ENCODE measurements at regions not wholly inside any gene's neighbourhood (a gene's known extent, or its start where the extent isn't known, plus 50 kb on each side); places are given as distances from the start of the nearest gene placed in this dataset.

- H3K4me1 Mint-ChIP-seq, result no peaks in the 10 kb centered on the region
- peaks cover 1 to 5% (median 3%) of the 10 kb centered on the region in 3 donors for H3K9me3 Mint-ChIP-seq
- no peak overlapping the region for H3K4me3 Mint-ChIP-seq
- H3K27ac Mint-ChIP-seq, result no peak overlapping the region
- H3K36me3 Mint-ChIP-seq, result no peaks in the 10 kb centered on the region
- no peaks in the 10 kb centered on the region for H3K27me3 Mint-ChIP-seq
Measured at GRCh38 chr21:15520811-15521643, 208.8 kb upstream of the USP25 start.

DNA sequence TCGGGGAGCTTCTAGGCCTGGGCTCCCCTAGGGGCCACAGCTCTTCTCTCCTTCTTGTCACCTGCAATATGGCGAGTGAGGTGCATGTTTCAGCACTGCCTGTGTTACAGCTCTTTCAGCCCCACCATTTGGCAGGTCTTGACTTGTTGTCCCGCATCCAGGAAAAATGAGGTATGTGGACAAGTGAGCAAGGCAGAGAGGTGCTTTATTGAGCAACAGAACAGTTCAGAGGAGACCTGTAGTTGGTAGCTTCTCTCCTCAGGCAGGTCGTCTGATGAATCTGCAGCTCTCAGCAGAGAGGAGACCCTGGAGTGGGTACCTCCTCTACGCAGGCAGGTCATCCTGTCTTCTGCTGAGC, 208.2 kb upstream of the USP25 start:
- no peaks in the 10 kb centered on the region for H3K36me3 Mint-ChIP-seq
- H3K9me3 Mint-ChIP-seq, result peaks cover 1 to 5% (median 3%) of the 10 kb centered on the region in 3 donors
- H3K4me1 Mint-ChIP-seq, result no peaks in the 10 kb centered on the region
- no peak overlapping the region for H3K27ac Mint-ChIP-seq
- no peak overlapping the region for H3K4me3 Mint-ChIP-seq
- peaks cover under 1% of the 10 kb centered on the region for H3K27me3 Mint-ChIP-seq

DNA sequence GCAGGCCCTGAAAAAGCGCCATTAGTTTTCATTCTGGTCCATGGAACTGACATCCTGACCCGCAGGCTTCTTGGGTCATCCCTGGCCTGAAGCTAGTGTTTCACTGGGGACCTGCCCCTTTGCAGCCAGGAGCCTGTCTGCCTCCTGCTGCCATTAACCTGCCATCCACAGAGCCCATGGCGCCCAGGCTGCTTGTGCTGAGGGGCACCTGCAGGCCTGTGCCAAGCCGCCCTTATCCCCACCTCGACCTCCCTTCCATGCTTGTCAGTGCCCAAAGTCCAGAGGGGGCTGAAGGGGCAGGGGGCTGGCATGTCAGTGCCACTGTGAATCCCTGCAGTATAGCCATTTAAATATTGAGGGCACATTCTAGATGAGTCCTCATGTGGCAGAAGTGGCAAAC, 207.6 kb upstream of the USP25 start:
- Mint-ChIP-seq H3K27ac (no peak overlapping the region), H3K36me3 (no peaks in the 10 kb centered on the region), H3K4me1 (no peaks in the 10 kb centered on the region), H3K9me3 (peaks cover 1 to 5% (median 3%) of the 10 kb centered on the region in 3 donors), H3K27me3 (peaks cover 4% of the 10 kb centered on the region), H3K4me3 (no peak overlapping the region)

- Mint-ChIP-seq H3K4me3 (no peak overlapping the region), H3K27ac (no peak overlapping the region), H3K4me1 (no peaks in the 10 kb centered on the region), H3K27me3 (peaks cover 4% of the 10 kb centered on the region), H3K9me3 (peaks cover 0 to 5% (median 1%) of the 10 kb centered on the region in 3 donors), H3K36me3 (no peaks in the 10 kb centered on the region)
Measured at GRCh38 chr21:15524855-15525254, 204.9 kb upstream of the USP25 start.

DNA sequence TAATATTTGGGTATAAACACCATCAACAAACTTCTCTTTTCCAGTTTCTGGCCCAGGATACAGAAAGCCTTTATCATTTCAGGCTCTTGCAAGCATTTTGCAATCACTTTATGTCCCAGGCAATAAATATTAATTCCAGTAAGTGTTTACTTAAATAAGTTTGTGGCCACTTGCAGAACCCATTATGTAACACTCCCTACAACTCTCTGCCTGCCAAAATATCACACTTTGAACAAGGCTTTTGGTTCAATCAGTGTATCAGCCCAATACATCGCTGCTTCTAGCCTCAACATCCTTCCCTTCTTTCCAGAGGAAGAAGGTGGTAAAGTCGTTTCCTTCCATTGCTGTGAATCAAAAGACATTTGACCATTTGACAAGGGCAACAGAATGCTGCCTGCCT, 203.0 kb upstream of the USP25 start:
- Mint-ChIP-seq H3K27ac (no peak overlapping the region), H3K4me3 (no peak overlapping the region), H3K36me3 (no peaks in the 10 kb centered on the region), H3K4me1 (no peaks in the 10 kb centered on the region), H3K9me3 (peaks cover 0 to 9% (median 4%) of the 10 kb centered on the region in 3 donors), H3K27me3 (peaks cover 7% of the 10 kb centered on the region)

DNA sequence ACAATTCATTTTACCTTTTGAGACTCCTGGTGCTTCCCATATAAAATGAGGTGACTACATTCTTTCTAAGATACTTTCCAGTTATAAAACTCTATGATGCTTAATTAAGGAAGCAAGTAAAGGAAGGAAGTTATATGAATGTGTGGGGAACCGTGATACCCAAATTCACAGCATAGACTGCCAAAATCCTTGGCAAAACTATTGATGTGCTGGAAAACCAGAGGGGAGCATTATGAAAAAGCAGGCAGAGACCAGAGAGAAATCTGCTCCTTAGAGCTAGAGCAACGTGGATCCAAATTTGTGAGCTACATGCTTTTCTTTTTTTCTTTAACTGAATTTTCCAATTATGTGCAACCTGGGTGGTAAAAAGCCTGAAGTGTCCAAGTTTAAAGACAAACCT, 201.4 kb upstream of the USP25 start:
- Mint-ChIP-seq H3K4me1 (no peaks in the 10 kb centered on the region), H3K9me3 (peaks cover 0 to 8% (median 4%) of the 10 kb centered on the region in 3 donors), H3K27ac (no peak overlapping the region), H3K36me3 (no peaks in the 10 kb centered on the region), H3K4me3 (no peak overlapping the region), H3K27me3 (peaks cover 9% of the 10 kb centered on the region)

- H3K27me3 Mint-ChIP-seq, result peaks cover 11% of the 10 kb centered on the region
- no peak overlapping the region for H3K4me3 Mint-ChIP-seq
- H3K4me1 Mint-ChIP-seq, result peaks cover 5 to 9% (median 7%) of the 10 kb centered on the region in 3 donors
- H3K9me3 Mint-ChIP-seq, result peaks cover 0 to 5% (median 4%) of the 10 kb centered on the region in 3 donors
- no peaks in the 10 kb centered on the region for H3K36me3 Mint-ChIP-seq
- no peak overlapping the region for H3K27ac Mint-ChIP-seq
Measured at GRCh38 chr21:15531986-15532385, 197.8 kb upstream of the USP25 start.

GRCh38 chr21:15533618-15534017, 196.2 kb upstream of the USP25 start:
- Mint-ChIP-seq H3K4me1 (peaks cover 5 to 9% (median 7%) of the 10 kb centered on the region in 3 donors), H3K4me3 (no peak overlapping the region), H3K36me3 (no peaks in the 10 kb centered on the region), H3K27ac (no peak overlapping the region), H3K9me3 (peaks cover 0 to 5% (median 4%) of the 10 kb centered on the region in 3 donors), H3K27me3 (peaks cover 11% of the 10 kb centered on the region)

- Mint-ChIP-seq H3K27me3 (peaks cover 11% of the 10 kb centered on the region), H3K4me3 (no peak overlapping the region), H3K36me3 (no peaks in the 10 kb centered on the region), H3K9me3 (peaks cover 0 to 4% (median 4%) of the 10 kb centered on the region in 3 donors), H3K27ac (no peak overlapping the region), H3K4me1 (peaks cover 5 to 9% (median 7%) of the 10 kb centered on the region in 3 donors)
Measured at GRCh38 chr21:15534450-15534886, 195.3 kb upstream of the USP25 start.

DNA sequence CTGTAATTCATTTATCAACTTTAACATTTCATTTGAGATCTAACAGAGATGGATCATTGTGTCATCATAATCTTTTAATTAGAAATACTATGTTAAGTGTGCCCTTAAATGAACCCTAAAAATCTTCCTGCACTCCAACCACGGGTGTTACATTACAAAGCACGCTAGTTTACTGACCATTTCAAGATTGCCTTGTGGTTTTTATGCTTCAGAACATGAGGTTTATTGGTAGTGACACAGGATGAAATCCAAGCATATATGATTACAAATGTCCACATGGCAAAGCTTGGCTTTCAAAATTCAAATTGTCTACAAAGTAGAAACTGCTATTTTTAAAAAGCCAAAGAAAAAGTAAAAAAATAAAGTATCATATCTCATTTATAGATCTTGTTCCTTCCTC, 190.4 kb upstream of the USP25 start:
- no peak overlapping the region for H3K4me3 Mint-ChIP-seq
- H3K27me3 Mint-ChIP-seq, result peaks cover 11% of the 10 kb centered on the region
- no peak overlapping the region for H3K27ac Mint-ChIP-seq
- H3K36me3 Mint-ChIP-seq, result no peaks in the 10 kb centered on the region
- no peaks in the 10 kb centered on the region for H3K9me3 Mint-ChIP-seq
- peaks cover 2 to 4% (median 4%) of the 10 kb centered on the region in 3 donors for H3K4me1 Mint-ChIP-seq

DNA sequence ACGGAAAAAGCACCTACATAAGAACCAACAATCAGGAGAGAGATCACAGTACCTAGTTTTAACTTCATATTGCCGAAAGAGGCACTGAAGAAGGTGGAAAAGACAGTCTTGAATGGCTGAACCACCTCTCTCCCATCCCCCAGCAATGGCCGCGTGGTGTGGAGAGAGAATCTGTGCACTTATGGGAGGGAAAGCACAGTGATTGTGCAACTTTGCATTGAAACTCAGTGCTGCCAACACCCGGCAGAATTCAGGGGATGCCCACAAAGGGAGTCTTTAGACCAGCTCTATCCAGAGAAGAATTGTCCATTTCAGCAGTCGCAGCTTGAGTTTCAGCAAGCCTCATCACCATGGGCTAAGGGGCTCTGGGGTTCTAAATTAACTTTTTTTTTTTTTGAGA, 186.3 kb upstream of the USP25 start:
- H3K27ac Mint-ChIP-seq, result no peak overlapping the region

GRCh38 chr21:15549671-15550070, 180.1 kb upstream of the USP25 start:
- no peaks in the 10 kb centered on the region for H3K9me3 Mint-ChIP-seq
- no peak overlapping the region for H3K4me3 Mint-ChIP-seq
- peaks cover 0 to 2% (median 0%) of the 10 kb centered on the region in 3 donors for H3K4me1 Mint-ChIP-seq
- H3K27ac Mint-ChIP-seq, result no peak overlapping the region
- H3K27me3 Mint-ChIP-seq, result peaks cover 5% of the 10 kb centered on the region
- no peaks in the 10 kb centered on the region for H3K36me3 Mint-ChIP-seq

More for the DNA sequence above, 186.3 kb upstream of the USP25 start:
- no peak overlapping the region for H3K4me3 Mint-ChIP-seq
- H3K36me3 Mint-ChIP-seq, result no peaks in the 10 kb centered on the region
- H3K27me3 Mint-ChIP-seq, result peaks cover 7% of the 10 kb centered on the region
- H3K4me1 Mint-ChIP-seq, result no peaks in the 10 kb centered on the region
- no peaks in the 10 kb centered on the region for H3K9me3 Mint-ChIP-seq

DNA sequence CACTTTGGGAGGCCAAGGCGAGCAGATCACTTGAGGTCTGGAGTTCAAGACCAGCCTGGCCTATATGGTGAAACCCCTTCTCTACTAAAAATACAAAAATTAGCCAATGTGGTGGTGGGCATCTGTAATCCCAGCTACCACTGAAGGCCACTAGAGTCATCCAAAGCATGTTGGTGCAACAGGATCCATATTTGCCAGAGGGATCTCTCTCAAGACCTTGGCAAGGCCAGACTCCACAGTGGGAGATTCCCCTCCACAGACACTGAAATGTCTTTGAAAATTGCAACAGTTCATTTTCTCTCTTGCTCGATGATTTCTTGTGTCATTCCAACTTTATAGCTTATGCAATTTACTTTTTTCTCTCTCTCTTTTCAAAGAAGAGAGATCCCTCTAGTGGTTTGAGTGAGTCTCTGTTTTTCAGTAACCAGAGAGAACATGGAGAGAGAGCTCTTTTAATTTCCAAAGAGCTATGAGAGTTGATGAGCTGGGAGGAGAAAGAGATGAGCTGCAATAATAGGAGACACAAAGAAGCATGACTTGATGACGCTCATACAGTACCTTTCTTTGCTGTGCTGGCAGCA, 176.8 kb upstream of the USP25 start:
- peaks cover 0 to 2% (median 0%) of the 10 kb centered on the region in 3 donors for H3K4me1 Mint-ChIP-seq
- peaks cover 3% of the 10 kb centered on the region for H3K27me3 Mint-ChIP-seq
- no peak overlapping the region for H3K27ac Mint-ChIP-seq
- no peak overlapping the region for H3K4me3 Mint-ChIP-seq
- H3K36me3 Mint-ChIP-seq, result no peaks in the 10 kb centered on the region
- H3K9me3 Mint-ChIP-seq, result no peaks in the 10 kb centered on the region

- peaks cover 3% of the 10 kb centered on the region for H3K27me3 Mint-ChIP-seq
- H3K36me3 Mint-ChIP-seq, result no peaks in the 10 kb centered on the region
- H3K27ac Mint-ChIP-seq, result no peak overlapping the region
- no peak overlapping the region for H3K4me3 Mint-ChIP-seq
- H3K4me1 Mint-ChIP-seq, result peaks cover 0 to 2% (median 0%) of the 10 kb centered on the region in 3 donors
- no peaks in the 10 kb centered on the region for H3K9me3 Mint-ChIP-seq
Measured at GRCh38 chr21:15557925-15558324, 171.9 kb upstream of the USP25 start.

DNA sequence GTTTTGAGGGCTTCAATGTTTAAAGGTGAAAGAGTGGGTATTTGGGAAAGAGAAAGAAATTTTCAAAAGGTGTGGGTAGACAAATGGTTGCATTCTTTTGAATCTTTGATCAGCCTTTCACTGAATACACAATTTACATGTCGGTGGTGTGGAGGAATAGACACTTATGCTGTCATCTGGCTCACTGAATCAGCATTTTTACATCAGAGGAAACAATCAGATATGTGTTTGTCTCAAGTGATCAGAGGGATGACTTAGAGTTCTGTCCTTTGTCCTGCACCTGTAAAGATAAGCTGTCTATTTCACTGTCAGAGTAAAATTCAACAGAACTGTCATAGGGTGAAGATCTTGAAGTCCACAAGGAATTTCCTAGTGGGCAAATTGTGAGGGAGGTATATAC, 170.9 kb upstream of the USP25 start:
- H3K27ac Mint-ChIP-seq, result no peak overlapping the region
- H3K36me3 Mint-ChIP-seq, result no peaks in the 10 kb centered on the region
- peaks cover 0 to 2% (median 0%) of the 10 kb centered on the region in 3 donors for H3K4me1 Mint-ChIP-seq
- H3K4me3 Mint-ChIP-seq, result no peak overlapping the region
- no peaks in the 10 kb centered on the region for H3K9me3 Mint-ChIP-seq
- peaks cover 1% of the 10 kb centered on the region for H3K27me3 Mint-ChIP-seq

DNA sequence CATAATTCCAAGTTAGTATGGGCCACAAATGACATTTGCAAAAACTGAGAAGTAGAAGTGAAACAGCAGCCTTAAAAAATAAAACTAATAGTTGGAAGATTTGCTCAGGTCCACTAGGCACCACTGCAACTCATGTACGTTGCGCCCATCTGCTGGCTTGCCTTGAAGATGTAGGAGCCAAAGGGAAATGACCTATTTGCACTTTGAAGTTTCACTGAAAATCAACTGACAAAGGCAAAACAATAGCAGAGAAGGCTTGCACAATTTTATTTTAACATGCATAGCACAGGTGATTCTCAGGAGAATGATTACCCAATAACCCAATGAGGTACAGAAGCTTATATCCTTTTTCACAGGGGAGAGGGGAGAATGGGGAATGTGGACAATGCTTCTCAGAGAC, 170.1 kb upstream of the USP25 start:
- H3K4me1 Mint-ChIP-seq, result peaks cover 0 to 2% (median 0%) of the 10 kb centered on the region in 3 donors
- H3K27ac Mint-ChIP-seq, result no peak overlapping the region
- no peak overlapping the region for H3K4me3 Mint-ChIP-seq
- H3K36me3 Mint-ChIP-seq, result no peaks in the 10 kb centered on the region
- H3K9me3 Mint-ChIP-seq, result no peaks in the 10 kb centered on the region
- H3K27me3 Mint-ChIP-seq, result peaks cover 1% of the 10 kb centered on the region

Measured in IgD-negative memory B cell (primary cell).